GM12891 (cell line): ENCODE measurements at regions not wholly inside any gene's neighbourhood (a gene's known extent, or its start where the extent isn't known, plus 50 kb on each side); places are given as distances from the start of the nearest gene placed in this dataset.

Experiments used
- DNase-seq: peaks from one replicate; pipeline ENCODE4 v3.0.0; 2011; ENCODE audit warnings: low spot score; ENCODE audit not compliant: insufficient read length
- FAIRE-seq: peaks from 2 replicates; lab custom pipeline; 2011; peaks lifted over from hg19 to GRCh38; lab: Jason Lieb, UNC
- PAX5 ChIP-seq: IDR thresholded peaks from 2 replicates; pipeline ENCODE4 v1.6.1; 2011; ENCODE audit warnings: low read length, moderate library complexity, mild to moderate bottlenecking; ENCODE audit not compliant: insufficient read depth, severe bottlenecking
- POLR2A ChIP-seq: IDR thresholded peaks from 2 replicates; pipeline ENCODE4 v1.6.1; 2011; ENCODE audit warnings: low read depth, low read length, control low read depth
- POLR2AphosphoS5 ChIP-seq: IDR thresholded peaks from 2 replicates; pipeline ENCODE4 v1.6.1; 2011; ENCODE audit warnings: low read depth, low read length, control low read depth
- POU2F2 ChIP-seq: IDR thresholded peaks from 2 replicates; pipeline ENCODE4 v1.6.1; 2011; ENCODE audit warnings: low read depth, mild to moderate bottlenecking, control low read depth, low read length, moderate library complexity
- SPI1 ChIP-seq: IDR thresholded peaks from 2 replicates; pipeline ENCODE4 v1.6.1; 2011; ENCODE audit warnings: low read depth, low read length, control low read depth
- TAF1 ChIP-seq: IDR thresholded peaks from 2 replicates; pipeline ENCODE4 v1.6.1; 2011; ENCODE audit warnings: low read depth, low read length, control low read depth

DNA sequence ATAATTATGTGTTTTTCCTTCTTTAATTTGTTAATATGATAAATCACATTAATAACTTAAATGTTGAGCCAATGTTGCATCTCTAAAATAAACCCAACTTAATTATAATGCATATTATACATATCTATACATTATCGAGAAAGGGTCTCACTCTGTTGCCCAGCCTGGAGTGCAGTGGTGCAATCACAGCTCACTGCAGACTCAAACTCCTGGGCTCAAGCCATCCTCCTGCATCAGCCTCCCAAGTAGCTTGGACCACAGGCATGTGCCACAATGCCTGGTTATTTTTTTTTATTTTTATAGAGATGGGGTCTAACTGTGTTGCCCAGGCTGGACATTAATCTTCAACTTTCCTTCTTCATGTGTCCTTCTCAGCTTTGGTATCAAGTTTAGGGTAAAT lies 98.9 kb downstream of the INHBA start:
- DNase-seq (no peak), FAIRE-seq (no peak)
- TF ChIP-seq POLR2AphosphoS5 (no peak), POLR2A (no peak), TAF1 (no peak), SPI1 (no peak), POU2F2 (no peak), PAX5 (no peak)

DNA sequence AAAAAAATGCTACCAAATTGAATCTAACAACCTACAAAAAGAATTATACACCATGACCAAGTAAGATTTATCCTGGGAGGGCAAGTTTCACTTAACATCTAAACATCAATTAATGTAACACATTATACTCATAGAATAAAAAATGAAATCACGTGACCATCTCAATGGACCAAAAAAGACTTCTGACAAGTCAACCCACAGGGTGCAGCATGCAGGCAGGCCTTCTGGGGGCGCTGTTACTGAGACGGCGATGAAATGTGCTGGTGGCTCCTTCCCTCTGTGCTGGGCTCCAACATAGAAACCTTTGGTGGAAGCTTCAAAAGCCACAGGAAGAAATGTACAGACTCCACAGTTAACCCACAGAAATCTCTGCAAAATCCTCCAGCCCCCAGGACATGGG lies 103.1 kb downstream of the INHBA start:
- no peak for DNase-seq

DNA sequence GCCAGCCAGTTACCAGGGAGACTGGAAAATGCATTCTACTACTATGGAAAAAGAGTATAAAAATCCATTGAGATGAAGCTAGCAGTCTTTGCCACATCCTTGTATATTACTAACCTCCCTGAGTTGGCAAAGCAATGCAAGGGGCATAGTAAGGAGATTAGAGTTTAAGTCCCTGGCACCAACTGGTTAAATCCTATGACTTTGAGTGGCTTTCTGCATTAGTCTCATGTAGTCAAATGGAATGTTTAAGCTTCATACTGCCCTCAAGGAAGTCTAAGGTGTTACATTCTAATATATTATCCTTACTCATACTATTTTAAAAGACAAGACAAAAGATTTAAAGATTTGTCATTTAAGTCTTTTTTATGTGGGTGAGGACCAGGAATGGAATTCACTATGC lies 110.1 kb downstream of the INHBA start:
- DNase-seq: no peak
- TF ChIP-seq POLR2A (no peak), TAF1 (no peak), POLR2AphosphoS5 (no peak), POU2F2 (no peak), SPI1 (no peak), PAX5 (no peak)
- no peak for FAIRE-seq

More for the DNA sequence above, 103.1 kb downstream of the INHBA start:
- TF ChIP-seq POLR2AphosphoS5 (no peak), POU2F2 (no peak), SPI1 (no peak), TAF1 (no peak), POLR2A (no peak), PAX5 (no peak)
- FAIRE-seq: no peak

DNA sequence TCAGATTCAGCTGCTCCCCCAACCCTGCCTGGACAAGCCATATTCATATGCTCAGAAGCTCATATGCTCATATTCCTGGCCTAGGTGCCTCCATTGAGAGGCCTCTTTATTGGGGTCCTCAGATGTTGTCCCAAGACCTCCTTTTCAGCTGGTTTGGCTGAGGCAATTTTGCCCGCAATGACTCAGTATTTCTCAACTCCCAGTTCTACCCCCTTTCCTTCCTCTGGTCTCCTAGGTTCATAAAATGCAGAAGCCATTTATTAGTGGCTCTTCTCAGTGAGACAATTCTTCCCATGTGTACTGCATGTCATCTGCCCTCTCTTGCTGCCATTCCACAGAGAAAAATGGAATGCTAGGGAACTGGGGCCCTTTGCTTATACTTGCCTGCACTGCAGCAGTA lies 110.7 kb downstream of the INHBA start:
- DNase-seq (no peak), FAIRE-seq (no peak)
- no peak for TF ChIP-seq PAX5
- TF ChIP-seq TAF1: no peak
- no peak for TF ChIP-seq POLR2A
- TF ChIP-seq POLR2AphosphoS5: no peak
- TF ChIP-seq SPI1: no peak
- no peak for TF ChIP-seq POU2F2

DNA sequence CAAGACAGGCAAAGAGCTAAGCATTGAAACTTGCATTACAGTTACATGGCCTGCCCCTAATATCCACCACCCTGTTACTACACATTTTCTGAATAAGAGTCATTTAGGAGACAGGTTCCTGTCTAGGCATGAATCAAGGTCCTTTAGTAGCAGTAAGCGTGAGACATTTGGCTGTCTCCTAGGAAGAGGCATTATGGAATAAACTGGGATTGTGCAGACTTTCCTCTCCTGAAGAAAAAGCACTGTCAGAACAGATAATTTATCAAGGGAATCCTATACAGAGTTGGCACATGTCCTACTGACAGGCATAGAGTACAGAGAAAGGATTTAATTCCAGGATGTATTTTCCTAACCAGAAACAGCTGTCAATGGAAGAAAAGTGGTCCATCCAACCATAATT lies 111.9 kb downstream of the INHBA start:
- DNase-seq (no peak), FAIRE-seq (no peak)
- TF ChIP-seq POLR2A (no peak), SPI1 (no peak), POLR2AphosphoS5 (no peak)

DNA sequence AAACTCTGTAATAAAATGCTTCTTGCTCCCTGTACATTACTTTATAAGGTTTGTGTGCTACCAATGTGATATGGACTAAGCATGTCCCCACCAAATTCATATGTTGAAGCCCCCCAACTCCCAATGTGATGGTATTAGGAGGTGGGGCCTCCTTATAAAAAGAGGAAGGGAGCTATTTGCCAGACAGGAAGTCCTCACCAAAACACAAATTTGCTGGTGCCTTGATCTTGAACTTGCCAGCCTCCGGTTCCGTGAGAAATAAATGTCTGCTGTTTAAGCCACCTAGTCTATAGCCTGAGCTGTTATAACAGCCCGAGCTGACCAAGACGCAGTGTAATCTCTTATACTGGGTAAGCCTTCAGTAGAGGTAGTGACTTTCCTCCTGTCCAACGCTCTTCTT lies 114.5 kb downstream of the INHBA start:
- no peak for TF ChIP-seq POU2F2
- no peak for TF ChIP-seq POLR2AphosphoS5
- DNase-seq (no peak), FAIRE-seq (no peak)

DNA sequence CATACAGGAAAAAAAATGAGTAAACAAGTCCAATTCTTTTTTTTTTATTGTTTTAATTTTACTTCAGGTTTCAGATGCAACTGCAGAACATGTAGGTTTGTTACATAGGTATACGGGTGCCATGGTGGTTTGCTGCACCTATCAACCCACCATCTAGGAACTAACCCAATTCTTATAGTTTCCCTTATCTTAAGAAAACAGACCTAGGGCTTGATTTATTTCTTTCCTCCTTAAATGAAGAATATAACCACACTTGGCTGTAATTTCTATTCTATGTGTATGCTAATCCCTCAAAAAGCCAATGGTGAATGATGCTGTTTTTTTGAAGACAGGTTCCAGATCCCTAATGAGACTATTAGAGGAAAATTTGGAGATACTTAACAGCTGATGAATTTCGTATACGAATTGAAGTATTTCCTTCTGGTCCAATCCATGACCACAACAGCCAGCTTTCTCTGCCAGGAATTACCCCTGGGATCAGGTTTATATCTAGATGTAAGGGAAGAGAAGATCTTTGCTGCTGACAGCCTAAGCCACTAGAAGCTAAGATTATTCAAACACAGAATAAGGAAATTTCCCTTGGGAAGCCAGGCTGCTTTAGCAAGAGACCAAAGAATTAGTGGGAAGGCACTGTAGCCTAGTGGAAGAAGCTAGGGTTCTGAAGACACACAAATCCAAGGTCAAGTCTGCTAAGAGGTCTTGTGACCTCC lies 115.8 kb downstream of the INHBA start:
- DNase-seq (no peak), FAIRE-seq (no peak)
- TF ChIP-seq TAF1 (no peak), POLR2AphosphoS5 (no peak), SPI1 (no peak), PAX5 (no peak), POU2F2 (no peak), POLR2A (no peak)

DNA sequence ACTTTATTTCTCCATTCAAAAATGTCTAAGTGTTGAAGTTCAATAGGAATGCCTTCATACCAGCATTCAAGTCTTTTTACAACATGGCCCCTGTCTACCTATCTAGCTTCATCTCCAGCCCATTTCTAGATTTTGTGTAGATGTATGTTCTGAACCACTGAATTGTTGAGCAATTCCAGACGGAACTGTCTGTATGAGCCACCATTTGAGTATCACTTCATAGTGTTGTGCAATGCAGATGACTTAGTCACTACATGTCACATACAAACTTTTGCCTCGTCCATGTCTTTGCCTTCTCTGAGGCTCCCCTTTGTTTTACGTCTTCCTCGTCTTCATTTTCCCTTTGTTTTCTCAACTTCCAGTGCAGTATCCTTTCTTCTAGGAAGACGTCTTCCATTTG lies 118.1 kb downstream of the INHBA start:
- FAIRE-seq: no peak
- no peak for TF ChIP-seq TAF1
- no peak for DNase-seq

DNA sequence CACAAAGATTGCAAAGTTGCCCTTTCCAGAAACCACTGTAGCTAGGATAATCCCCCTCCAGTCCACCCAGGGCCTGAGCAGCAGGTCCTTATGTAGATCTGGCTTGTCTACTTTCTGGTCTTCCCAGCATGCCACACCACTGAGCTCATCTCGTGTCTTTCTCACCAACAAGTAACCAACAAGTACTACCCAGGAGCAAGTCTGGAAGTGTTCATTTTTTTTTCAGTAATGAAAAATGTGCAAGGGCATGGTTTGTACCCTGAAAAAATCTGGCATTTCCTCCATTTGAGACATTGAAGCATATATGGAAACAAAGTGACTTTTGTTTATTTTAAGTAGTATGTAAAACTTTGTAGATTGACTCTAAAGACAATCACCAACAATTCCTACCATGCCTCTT lies 120.8 kb downstream of the INHBA start:
- no peak for FAIRE-seq
- TF ChIP-seq PAX5: no peak
- no peak for TF ChIP-seq SPI1
- no peak for TF ChIP-seq TAF1
- TF ChIP-seq POLR2AphosphoS5: no peak
- TF ChIP-seq POLR2A: no peak
- TF ChIP-seq POU2F2: no peak
- DNase-seq: no peak

DNA sequence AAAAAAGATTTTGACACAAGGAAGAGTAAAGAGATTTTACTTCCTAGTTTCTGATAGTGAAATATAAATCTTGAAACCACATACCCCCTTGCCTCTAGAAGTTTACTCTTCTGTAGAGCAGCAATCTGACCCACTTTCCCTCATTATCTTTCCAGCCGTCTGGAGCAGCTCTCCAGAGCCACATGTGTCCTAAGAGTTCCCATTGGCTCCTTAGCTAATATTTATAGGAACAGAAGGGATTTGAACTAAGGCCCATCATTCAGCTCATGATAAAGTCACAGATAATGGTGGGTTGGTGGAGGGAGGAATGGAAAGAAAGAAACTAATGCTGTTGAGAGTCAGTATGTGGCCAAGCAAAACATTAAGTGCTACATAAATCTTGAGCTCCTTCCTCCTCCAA lies 121.8 kb downstream of the INHBA start:
- TF ChIP-seq TAF1 (no peak), PAX5 (no peak), POU2F2 (no peak), POLR2A (no peak), POLR2AphosphoS5 (no peak), SPI1 (no peak)
- FAIRE-seq (no peak), DNase-seq (no peak)

DNA sequence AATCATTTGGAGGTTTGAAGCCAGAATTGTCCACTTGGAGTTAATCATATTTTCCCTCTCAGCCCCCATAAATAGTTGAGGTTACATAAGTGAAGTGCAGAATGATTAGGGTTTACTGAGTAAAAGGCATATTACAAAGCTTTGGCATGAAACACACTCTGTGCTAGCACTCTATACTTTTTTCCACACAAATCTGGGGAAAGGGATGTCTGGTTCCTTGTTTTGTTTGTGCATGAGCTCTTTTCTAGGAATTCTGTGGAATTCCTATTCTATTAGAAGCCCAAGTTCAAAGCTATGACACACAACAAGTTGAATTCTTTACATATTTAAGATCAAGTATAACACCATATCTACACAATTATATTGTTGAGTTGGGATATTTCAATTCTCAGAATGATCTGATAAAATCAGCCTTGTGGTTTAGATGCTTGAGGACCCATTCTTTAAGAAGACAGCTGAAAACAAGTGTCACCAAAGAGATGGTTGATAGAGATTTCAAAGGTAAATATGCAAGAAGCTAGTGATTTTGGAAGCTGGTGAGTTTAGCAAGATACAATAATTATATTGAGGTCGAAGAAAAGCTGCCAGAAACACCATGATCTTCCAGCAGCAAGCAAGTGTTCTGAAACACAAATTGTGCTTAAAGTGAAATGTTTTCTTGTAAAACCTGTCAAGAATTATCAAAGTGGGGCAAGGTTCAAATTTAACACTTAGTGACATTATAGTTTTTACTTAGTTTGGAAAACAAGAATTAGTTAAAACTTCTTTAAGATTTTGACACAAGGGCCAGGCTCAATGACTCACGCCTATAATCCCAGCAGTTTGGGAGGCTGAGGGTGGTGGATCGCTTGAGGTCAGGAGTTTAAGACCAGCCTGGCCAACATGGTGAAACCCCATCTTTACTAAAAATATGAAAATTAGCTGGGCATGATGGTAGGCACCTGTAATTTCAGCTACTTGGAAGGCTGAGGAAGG lies 122.6 kb downstream of the INHBA start:
- DNase-seq: no peak
- no peak for FAIRE-seq
- TF ChIP-seq SPI1: no peak
- no peak for TF ChIP-seq POU2F2
- TF ChIP-seq POLR2AphosphoS5: no peak
- TF ChIP-seq PAX5: no peak
- no peak for TF ChIP-seq POLR2A
- TF ChIP-seq TAF1: no peak
